Inflammatory macrophage treated with lipopolysaccharide for 4 hours (primary cell): ENCODE measurements at regions not wholly inside any gene's neighbourhood (a gene's known extent, or its start where the extent isn't known, plus 50 kb on each side); places are given as distances from the start of the nearest gene placed in this dataset.
"Not testable (repeated sequence)": the region's sequence is repeated elsewhere in the genome, so short reads cannot be mapped to it uniquely, and the experiment has no call there.

ENCODE experiments used
- DNase-seq: peaks from one replicate; pipeline ENCODE4 v3.0.0-alpha.2; 2020

DNA sequence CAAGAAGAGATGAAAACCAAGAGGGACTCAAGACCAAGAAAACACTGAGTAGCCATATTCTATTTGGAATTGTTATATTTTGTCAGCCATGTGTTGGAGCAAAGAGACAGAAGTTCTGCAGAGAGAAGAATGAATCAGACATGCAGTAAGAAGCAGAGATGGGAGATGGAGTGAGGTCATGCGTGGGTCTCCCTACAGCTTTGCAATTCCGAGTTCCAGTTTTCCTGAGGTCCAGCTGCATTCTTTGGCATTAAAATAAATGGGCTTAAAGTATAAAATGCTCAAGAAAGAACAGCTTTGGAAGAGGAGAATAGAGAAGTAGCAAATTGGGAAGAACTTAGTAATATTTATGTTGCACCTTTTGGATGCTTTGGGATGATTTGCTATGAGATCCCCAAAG, 361.6 kb downstream of the NPR3 start:
- no peak for DNase-seq

GRCh38 chr5:33073881-33074327, 362.8 kb downstream of the NPR3 start:
- no peak for DNase-seq

GRCh38 chr5:33074548-33074947, 363.4 kb downstream of the NPR3 start:
- DNase-seq: no peak

- DNase-seq: no peak
Observed at GRCh38 chr5:33075731-33076130, 364.6 kb downstream of the NPR3 start.

- no peak for DNase-seq
Observed at GRCh38 chr5:33079548-33079947, 361.2 kb upstream of the TARS1 start.

GRCh38 chr5:33080287-33080686, 360.5 kb upstream of the TARS1 start:
- no peak for DNase-seq

GRCh38 chr5:33088176-33088575, 352.6 kb upstream of the TARS1 start:
- DNase-seq: no peak

- no peak for DNase-seq
Observed at GRCh38 chr5:33091571-33092363, 349.0 kb upstream of the TARS1 start.

GRCh38 chr5:33092719-33093118, 348.0 kb upstream of the TARS1 start:
- no peak for DNase-seq

GRCh38 chr5:33102551-33102950, 338.2 kb upstream of the TARS1 start:
- DNase-seq: no peak

DNA sequence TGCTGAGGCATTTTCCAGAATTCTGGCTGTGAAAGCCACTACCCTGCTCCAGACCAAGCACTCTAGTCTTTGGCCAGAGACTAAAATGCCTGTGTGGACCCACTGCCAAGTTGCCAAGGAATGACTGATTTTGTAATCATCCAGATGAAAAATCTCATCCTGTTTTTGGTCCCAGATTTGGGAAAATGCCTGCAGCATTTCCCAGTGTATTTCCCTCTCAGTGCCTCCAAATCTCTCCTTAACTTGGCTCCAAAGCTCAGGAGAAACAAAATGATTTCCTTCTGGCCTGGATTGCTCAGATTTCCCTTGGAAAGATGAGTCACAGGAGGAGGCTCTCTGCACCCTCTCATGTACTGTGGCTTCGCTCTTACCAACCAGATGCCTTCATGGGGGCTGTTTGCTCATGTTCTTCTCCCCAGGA, 335.2 kb upstream of the TARS1 start:
- DNase-seq: no peak

- not testable (repeated sequence) for DNase-seq
Observed at GRCh38 chr5:33110496-33110895, 330.3 kb upstream of the TARS1 start.

GRCh38 chr5:33114361-33114760, 326.4 kb upstream of the TARS1 start:
- DNase-seq: no peak

GRCh38 chr5:33115467-33115866, 325.3 kb upstream of the TARS1 start:
- DNase-seq: no peak

DNA sequence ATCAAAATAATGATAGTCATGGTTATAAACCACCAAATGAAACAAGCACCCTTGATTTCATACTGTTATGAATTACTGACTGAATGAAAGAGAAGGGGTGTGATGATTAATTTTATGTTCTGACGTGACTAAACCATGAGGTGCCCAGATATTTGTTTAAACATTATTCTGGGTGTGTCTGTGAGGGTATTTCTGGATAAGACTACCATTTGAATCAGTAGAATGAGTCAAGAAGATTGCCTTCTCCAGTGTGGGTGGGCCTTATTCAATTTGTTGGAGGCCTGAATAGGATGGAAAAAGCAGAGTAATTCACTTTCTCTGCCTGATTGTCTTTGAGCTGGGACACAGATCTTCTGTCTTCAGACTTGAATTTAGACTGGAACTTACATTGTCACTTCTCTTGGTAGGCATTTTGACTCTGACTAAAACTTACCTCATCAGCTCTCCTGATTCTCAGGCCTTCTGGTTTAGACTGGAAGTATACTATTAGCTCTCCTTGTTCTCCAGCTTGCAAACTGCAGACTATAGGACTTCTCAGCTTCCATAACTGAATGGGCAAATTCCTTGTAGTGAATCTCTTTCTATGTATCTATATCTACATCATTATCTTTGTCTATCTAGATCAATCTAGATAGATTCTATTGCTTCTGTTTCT, 321.9 kb upstream of the TARS1 start:
- DNase-seq: no peak

DNA sequence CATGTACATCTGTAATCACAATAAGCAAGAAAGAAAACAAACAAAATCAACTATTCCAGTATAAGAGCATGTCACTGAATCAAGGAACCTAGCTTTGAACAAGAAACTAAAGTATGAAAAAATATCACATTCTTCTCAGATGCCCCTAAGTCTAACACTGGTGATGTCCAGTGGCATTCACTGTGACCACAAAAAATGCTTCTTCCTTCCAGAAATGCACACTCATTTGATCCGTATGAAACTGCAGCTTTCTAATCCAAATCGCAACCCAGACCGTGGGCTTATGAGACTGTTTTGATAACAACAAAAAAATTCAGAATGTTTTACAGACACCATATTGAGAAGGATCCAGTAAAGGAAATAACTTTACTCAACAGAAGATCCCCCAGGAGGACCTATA, 320.1 kb upstream of the TARS1 start:
- no peak for DNase-seq

- no peak for DNase-seq
Observed at GRCh38 chr5:33129309-33129708, 311.5 kb upstream of the TARS1 start.

GRCh38 chr5:33136785-33137184, 304.0 kb upstream of the TARS1 start:
- DNase-seq: no peak

DNA sequence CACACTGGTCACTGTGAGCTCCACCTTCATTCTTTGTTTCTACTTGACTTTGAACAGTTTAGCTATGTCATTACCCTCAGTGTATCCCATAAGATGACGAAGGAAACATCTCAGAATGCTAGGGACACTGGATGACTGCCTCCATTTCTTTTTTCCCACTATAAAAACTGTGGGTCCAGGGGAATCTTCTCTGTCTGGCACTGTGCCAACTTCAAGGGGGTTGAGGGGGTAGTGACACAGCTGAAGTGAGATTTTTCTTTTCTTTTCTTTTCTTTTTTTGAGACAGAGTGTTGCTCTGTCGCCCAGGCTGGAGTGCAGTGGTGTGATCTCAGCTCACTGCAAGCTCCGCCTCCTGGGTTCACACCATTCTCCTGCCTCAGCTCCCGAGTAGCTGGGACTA, 302.6 kb upstream of the TARS1 start:
- DNase-seq: not testable (repeated sequence)

DNA sequence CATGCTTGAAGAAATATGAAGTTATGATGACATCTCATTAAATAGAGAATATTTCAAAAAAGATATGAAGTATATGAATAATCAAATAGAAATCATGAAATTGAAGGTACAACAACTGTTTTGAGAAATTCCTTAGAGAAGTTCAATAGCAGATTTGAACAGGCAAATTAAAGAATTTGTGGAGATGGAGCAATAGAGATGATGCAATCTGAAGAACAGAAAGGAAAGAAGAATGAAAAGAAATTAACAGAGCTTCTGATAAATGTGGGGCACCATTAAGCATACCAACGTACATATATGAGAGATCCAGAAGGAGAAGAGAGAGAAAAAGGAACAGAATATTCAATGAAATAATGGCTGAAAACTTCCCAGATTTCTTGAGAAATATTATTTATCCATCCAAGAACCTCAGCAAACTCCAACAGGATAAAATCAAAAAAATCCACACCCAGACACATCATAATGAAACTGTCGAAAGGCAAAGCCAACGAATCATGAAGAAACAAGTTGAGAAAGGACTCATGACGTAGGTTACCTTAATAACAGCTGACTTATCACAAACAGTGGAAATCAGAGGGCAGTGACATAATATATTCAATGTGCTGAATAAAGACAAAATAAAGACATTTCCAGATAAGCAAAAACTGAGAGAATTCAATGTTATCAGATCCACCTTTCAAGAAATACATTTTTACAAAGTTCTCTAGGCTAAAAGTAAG, 297.2 kb upstream of the TARS1 start:
- no peak for DNase-seq

GRCh38 chr5:33146881-33147280, 293.9 kb upstream of the TARS1 start:
- DNase-seq: no peak

DNA sequence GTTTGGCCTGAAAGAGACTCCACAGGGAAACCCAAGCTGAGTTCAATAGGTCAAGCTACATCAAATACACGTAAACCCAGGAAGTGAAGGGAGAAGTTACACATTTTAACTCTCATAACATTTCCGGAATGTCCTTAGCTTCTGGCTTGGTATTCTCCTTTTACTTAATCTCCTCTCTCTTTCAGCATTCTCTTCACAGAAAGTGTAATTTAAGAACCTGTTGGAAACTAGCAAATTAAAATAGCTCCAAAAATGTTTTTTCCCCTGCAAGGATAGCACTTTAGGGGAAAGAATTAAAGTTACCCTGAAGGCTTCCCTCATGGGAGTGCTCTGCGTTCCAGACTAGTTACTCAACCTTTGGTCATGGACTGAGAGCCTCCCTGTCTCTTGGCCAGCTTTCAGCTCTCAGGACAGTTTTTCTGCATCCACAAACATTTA, 292.7 kb upstream of the TARS1 start:
- no peak for DNase-seq

GRCh38 chr5:33153372-33153771, 287.4 kb upstream of the TARS1 start:
- DNase-seq: no peak

DNA sequence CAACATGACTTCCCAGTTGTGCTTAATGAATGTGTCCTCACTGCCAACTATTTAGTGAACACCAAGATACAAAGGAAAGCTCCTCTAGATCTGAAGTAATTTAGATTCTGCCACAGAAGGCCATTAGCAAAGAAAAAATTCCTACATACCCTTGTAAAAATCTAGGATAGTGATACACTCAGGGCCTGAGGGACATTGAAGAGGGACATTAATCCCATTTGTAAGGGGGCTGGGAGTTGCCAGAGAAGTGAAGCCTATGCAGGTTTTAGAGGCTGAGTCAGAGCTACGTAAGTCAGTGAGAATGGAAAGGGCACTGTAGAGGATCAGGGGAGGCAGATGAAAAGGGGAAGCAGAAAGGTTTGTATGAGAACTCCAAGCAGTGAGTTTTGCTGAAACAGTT, 286.9 kb upstream of the TARS1 start:
- DNase-seq: no peak
